ENCODE measurements at regions not wholly inside any gene's neighbourhood (a gene's known extent, or its start where the extent isn't known, plus 50 kb on each side); places are given as distances from the start of the nearest gene placed in this dataset.

DNA sequence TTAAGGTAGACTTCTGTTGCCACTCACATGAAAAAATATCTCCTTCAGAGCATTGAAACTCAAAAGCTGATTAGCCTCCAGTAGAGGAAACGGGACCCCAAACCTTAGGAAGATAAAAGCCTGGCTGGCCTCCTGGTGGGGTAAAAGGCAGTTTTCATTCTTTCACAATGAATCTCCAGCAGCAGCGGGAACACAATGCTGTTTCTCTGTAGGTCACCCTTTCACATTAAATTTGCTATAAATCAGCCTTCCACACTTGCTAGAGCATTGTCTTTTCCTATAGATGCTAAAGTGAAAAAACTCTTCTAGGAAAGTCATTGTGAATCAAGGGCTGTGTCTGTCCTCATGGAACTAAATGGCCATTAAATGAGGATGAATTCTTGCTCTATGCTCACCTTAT is 207.3 kb upstream of the MAGEB2 start:
- TF ChIP-seq, protein P1, sequence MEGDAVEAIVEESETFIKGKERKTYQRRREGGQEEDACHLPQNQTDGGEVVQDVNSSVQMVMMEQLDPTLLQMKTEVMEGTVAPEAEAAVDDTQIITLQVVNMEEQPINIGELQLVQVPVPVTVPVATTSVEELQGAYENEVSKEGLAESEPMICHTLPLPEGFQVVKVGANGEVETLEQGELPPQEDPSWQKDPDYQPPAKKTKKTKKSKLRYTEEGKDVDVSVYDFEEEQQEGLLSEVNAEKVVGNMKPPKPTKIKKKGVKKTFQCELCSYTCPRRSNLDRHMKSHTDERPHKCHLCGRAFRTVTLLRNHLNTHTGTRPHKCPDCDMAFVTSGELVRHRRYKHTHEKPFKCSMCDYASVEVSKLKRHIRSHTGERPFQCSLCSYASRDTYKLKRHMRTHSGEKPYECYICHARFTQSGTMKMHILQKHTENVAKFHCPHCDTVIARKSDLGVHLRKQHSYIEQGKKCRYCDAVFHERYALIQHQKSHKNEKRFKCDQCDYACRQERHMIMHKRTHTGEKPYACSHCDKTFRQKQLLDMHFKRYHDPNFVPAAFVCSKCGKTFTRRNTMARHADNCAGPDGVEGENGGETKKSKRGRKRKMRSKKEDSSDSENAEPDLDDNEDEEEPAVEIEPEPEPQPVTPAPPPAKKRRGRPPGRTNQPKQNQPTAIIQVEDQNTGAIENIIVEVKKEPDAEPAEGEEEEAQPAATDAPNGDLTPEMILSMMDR (IDR thresholded peaks at IDR 0.05), result no peak
- TF ChIP-seq EZH2 (IDR thresholded peaks at IDR 0.05; ENCODE audit: borderline replicate concordance, insufficient read depth, low read depth, low read length, poor library complexity, severe bottlenecking), result no peak

Data from B cell (primary cell).